Cardiac fibroblast (primary cell): ENCODE measurements at regions not wholly inside any gene's neighbourhood (a gene's known extent, or its start where the extent isn't known, plus 50 kb on each side); places are given as distances from the start of the nearest gene placed in this dataset.

ENCODE experiments used
- DNase-seq, 2 donors: peaks; one replicate each; pipeline versions ENCODE4 v3.0.0 to v3.0.0-alpha.2; 2010; ENCODE audit warnings: low read depth in 2 of 2
- H3K4me3 ChIP-seq, 2 donors: replicated peaks in 1 of 2; 1 replicate in 1 of 2; 2 replicates in 1 of 2; pipeline ENCODE4 v1.5.1; 2011; ENCODE audit warnings: low read depth in 2 of 2, low read length in 2 of 2, mild to moderate bottlenecking in 2 of 2, moderate library complexity in 1 of 2
- CTCF ChIP-seq: IDR thresholded peaks from one replicate; pipeline ENCODE4 v1.5.1; 2011; ENCODE audit warnings: low read depth, mild to moderate bottlenecking, low read length, inconsistent platforms

GRCh38 chr3:83902787-83903533 lies 1055.8 kb upstream of the CADM2 start:
- no peak for TF ChIP-seq CTCF
- DNase-seq: no peak
- no peak overlapping the region for H3K4me3 ChIP-seq

DNA sequence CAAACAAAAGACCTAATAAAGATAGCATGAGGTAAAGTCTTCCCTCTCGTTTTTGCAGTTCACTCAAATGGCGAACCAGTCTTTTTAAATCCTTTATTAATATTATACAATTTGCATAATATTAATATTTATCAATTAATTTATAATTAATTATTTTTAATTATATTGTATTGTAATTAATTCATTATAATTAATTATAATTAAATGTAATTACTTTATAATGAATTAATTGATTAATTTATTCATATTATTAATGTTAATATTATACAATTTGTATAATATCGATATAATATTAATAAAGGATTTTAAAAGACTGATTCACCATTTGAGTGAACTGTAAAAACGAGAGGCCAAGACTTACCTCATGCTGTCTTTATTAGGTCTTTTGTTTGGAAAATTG lies 1045.4 kb upstream of the CADM2 start:
- TF ChIP-seq CTCF: no peak
- DNase-seq: no peak
- H3K4me3 ChIP-seq: no peak overlapping the region

DNA sequence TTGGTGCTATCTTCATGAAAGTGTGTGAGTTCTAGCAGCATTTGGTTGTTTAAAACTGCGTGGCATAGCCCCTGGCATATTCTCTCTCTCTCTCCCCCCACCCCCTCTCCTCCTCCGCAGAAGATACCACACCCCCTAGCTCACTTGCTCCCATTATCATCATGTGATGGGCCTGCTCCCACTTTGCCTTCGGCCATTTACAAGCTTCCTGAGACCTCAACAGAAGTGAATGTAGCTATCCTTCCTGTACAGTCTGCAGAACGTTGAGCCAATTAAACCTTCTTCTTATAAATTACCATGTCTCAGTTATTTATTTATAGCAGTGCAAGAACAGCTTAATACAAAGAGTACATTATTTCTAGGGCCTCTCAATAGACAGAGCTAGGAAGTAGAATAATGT lies 1032.5 kb upstream of the CADM2 start:
- DNase-seq: no peak
- no peak overlapping the region for H3K4me3 ChIP-seq
- no peak for TF ChIP-seq CTCF

- no peak for TF ChIP-seq CTCF
- no peak overlapping the region for H3K4me3 ChIP-seq
- peak in 1 of 2 donors; percentile 9 for DNase-seq
Observed at GRCh38 chr3:83928391-83928790, 1030.4 kb upstream of the CADM2 start.

DNA sequence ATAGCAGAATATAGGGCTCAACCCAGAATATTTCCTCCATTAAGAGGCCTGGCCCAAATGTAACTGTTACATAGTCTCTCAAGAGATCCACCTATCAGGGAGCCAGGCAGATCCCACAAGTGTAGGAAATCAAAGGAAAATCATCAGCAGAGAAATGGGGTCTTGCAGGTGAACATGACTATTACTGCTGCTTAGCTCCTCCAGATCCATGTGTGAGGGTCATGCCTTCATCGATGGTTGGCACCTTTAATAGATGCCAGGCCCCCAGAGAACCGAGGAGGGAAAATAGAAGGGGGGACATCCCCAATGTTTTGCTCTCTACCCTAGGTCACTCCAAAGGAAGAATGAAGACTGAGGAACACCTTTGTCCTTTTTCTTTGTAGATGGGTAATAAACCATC lies 1029.9 kb upstream of the CADM2 start:
- H3K4me3 ChIP-seq: no peak overlapping the region
- TF ChIP-seq CTCF: no peak
- DNase-seq: peak in 1 of 2 donors; percentile 5

DNA sequence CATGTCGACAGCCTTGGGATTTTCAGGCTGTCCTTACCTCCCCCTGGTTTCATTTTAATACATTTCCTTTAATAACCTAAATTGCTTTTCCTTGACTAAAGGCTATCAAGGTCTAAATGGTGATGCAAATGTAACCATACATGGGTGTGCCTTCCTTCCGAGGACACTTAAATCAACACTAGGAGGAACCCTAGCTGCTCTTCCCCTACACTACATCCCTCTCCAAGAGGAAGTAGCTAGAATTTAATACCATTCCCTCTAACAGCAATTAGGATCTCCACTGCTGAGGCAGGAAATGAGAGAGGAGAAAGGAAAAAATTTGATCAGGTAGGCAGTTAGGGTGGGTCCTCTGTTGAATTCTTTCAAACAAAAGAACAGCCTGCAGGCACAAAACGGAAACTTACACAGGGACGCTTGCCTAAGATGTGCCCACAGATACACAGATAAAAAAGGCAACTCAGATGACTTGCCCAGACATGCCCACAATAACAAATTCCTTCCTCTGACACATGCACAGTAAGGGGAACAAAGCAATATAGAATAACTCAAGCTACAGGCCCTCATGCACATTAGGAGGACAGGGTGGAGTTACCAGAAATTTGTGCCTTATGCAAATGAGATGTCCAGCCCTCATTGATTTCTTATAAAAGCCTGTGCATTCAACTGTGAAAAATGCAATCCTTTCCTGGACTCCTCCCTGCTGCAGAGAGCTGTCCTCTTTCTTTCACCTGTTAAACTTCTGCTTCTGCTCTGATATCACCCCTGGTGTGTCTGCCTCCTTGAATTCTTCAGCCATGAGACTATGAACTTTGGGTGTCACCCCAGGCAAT lies 1024.4 kb upstream of the CADM2 start:
- DNase-seq: peak in 1 of 2 donors; percentile 22
- H3K4me3 ChIP-seq: no peak overlapping the region
- no peak for TF ChIP-seq CTCF
